Liver (tissue), 8 donors: ENCODE measurements at regions not wholly inside any gene's neighbourhood (a gene's known extent, or its start where the extent isn't known, plus 50 kb on each side); places are given as distances from the start of the nearest gene placed in this dataset.

ENCODE experiments used
- DNase-seq: peaks from one replicate; pipeline ENCODE4 v3.0.0-alpha.2; 2017; ENCODE audit warnings: low spot score
- H3K27ac ChIP-seq, 2 donors: one replicate each; pipeline ENCODE4 v1.7.0; 2013; ENCODE audit warnings: inconsistent platforms in 2 of 2, low read length in 2 of 2, control low read depth in 1 of 2, low read depth in 1 of 2, mild to moderate bottlenecking in 1 of 2
- H3K27me3 ChIP-seq, 4 donors: one replicate each; pipeline versions ENCODE4 v1.6.1 to v1.7.0; 2013; ENCODE audit warnings: low read length in 3 of 4, inconsistent platforms in 1 of 4, mild to moderate bottlenecking in 1 of 4, moderate library complexity in 1 of 4; ENCODE audit not compliant: control insufficient read depth in 4 of 4, insufficient read depth in 4 of 4
- H3K36me3 ChIP-seq, 4 donors: one replicate each; pipeline versions ENCODE4 v1.6.1 to v1.7.0; 2013; ENCODE audit warnings: low read length in 3 of 4, mild to moderate bottlenecking in 3 of 4, low read depth in 1 of 4, moderate library complexity in 1 of 4; ENCODE audit not compliant: control insufficient read depth in 4 of 4, insufficient read depth in 3 of 4
- H3K4me1 ChIP-seq, 4 donors: one replicate each; pipeline versions ENCODE4 v1.6.1 to v1.7.0; 2013; ENCODE audit warnings: low read length in 3 of 4, mild to moderate bottlenecking in 3 of 4, moderate library complexity in 1 of 4; ENCODE audit not compliant: control insufficient read depth in 4 of 4, insufficient read depth in 4 of 4
- H3K4me3 ChIP-seq, 3 donors: one replicate each; pipeline versions ENCODE4 v1.6.1 to v1.7.0; 2013; ENCODE audit warnings: low read length in 3 of 3, control low read depth in 1 of 3, low read depth in 1 of 3, mild to moderate bottlenecking in 1 of 3
- H3K9ac ChIP-seq, 2 donors: one replicate each; pipeline ENCODE4 v1.7.0; 2013; ENCODE audit warnings: low read length in 2 of 2, mild to moderate bottlenecking in 2 of 2, moderate library complexity in 2 of 2, control low read depth in 1 of 2, low read depth in 1 of 2
- H3K9me3 ChIP-seq, 4 donors: one replicate each; pipeline versions ENCODE4 v1.6.1 to v1.7.0; 2013; ENCODE audit warnings: low read length in 3 of 4; ENCODE audit not compliant: control insufficient read depth in 4 of 4
- EGR1 ChIP-seq, 2 donors: IDR thresholded peaks; 2 replicates each; pipeline ENCODE4 v1.6.1; 2016 to 2018; ENCODE audit warnings: antibody characterized with exemption in 2 of 2, low read depth in 2 of 2
- FOXA1 ChIP-seq: IDR thresholded peaks from 2 replicates; pipeline ENCODE4 v1.6.1; 2016; ENCODE audit warnings: antibody characterized with exemption
- GABPA ChIP-seq, 2 donors: IDR thresholded peaks in 1 of 2; conservative IDR thresholded peaks in 1 of 2; 2 replicates each; pipeline ENCODE4 v1.6.1; 2016; ENCODE audit warnings: antibody characterized with exemption in 2 of 2, mild to moderate bottlenecking in 1 of 2, moderate library complexity in 1 of 2
- JUND ChIP-seq, 2 donors: IDR thresholded peaks; 2 replicates each; pipeline ENCODE4 v1.6.1; 2016; ENCODE audit warnings: antibody characterized with exemption in 2 of 2
- NR2F2 ChIP-seq: IDR thresholded peaks from 2 replicates; pipeline ENCODE4 v1.6.1; 2016; ENCODE audit warnings: antibody characterized with exemption
- SP1 ChIP-seq: IDR thresholded peaks from 2 replicates; pipeline ENCODE4 v1.6.1; 2018; ENCODE audit warnings: antibody characterized with exemption, mild to moderate bottlenecking
- WGBS: extraction: QIAGEN DNeasy Blood & Tissue Kit; methylation state at CpG from one replicate; pipeline ENCODE4 v1.1.7; 2013; 5-methylcytosine and 5-hydroxymethylcytosine counted together
- TF ChIP-seq, protein P1 (sequence below): IDR thresholded peaks from 2 replicates; pipeline ENCODE4 v1.6.1; 2016; ENCODE audit warnings: antibody characterized with exemption
- TF ChIP-seq, protein P2 (sequence below): IDR thresholded peaks from 2 replicates; pipeline ENCODE4 v1.6.1; 2016; ENCODE audit warnings: antibody characterized with exemption
- TF ChIP-seq, protein P3 (sequence below): IDR thresholded peaks from 2 replicates; pipeline ENCODE4 v1.6.1; 2016; ENCODE audit warnings: antibody characterized with exemption, mild to moderate bottlenecking
- TF ChIP-seq, protein P4 (sequence below): fragments of 150-350 bp; IDR thresholded peaks from 2 replicates; pipeline ENCODE4 v1.5.1; 2017; ENCODE audit warnings: improper control_type of control experiment, low read depth, low read length; ENCODE audit not compliant: missing input control
- donor health status: healthy.
- donor health status: healthy.
- donor health status: healthy.
- donor health status: healthy.
- donor health status: healthy.

DNA sequence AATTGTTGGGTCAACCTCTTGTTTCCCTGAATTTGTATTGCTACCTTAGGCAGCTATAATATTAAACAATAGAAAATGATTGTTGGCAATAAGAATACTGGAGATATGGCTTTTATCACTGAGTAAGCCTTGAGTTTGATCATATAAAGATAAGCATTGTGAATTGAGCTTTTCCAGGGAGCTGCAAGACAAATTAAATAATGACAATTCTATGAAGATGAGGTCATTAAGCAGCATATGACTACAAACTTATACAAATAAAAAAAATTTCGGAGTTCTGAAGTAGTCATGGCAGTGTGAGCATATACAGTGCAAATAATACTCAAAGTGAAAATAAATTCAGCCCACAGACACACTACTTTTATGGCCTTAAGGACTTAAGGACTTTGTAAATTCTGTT lies 161.1 kb upstream of the ANO5 start:
- DNase-seq, result no peak
- H3K36me3 ChIP-seq, result no peaks in the 10 kb centered on the region
- TF ChIP-seq SP1, result no peak
- TF ChIP-seq, protein P1, sequence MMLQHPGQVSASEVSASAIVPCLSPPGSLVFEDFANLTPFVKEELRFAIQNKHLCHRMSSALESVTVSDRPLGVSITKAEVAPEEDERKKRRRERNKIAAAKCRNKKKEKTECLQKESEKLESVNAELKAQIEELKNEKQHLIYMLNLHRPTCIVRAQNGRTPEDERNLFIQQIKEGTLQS, result no peak
- no peak for TF ChIP-seq GABPA (IDR thresholded peaks at IDR 0.05 in 1 of 2, conservative IDR thresholded peaks at IDR 0.05 in 1 of 2)
- no peak for TF ChIP-seq JUND (IDR thresholded peaks at IDR 0.05)
- WGBS, result 51% methylated on average over 1 of the region's 1 CpG
- H3K9ac ChIP-seq, result no peak overlapping the region
- H3K27ac ChIP-seq, result no peak overlapping the region
- no peak overlapping the region for H3K4me3 ChIP-seq
- H3K4me1 ChIP-seq, result no peaks in the 10 kb centered on the region
- H3K27me3 ChIP-seq, result no peaks in the 10 kb centered on the region
- peaks cover 0 to 4% (median 0%) of the 10 kb centered on the region in 4 donors for H3K9me3 ChIP-seq

DNA sequence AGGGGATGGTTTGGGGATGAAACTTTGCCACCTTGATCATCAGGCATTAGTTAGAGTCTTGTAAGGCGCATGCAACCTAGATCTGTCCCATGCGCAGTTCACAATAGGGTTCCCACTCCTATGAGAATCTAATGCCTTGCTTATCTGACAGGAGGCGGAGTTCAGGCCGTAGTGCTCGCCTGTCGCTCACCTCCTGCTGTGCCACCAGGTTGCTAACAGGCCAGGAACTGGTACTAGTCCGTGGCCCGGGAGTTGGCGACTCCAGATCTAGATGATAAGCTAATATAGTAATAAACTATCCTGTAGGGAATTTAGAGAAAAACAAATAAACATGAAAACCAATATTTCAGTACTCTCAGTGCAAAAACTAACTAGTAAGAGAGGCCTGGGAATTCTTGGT lies 155.4 kb upstream of the ANO5 start:
- no peak for TF ChIP-seq EGR1 (IDR thresholded peaks at IDR 0.05; ENCODE audit: low read depth in 2 of 2)
- TF ChIP-seq JUND (IDR thresholded peaks at IDR 0.05), result no peak
- TF ChIP-seq GABPA (IDR thresholded peaks at IDR 0.05 in 1 of 2, conservative IDR thresholded peaks at IDR 0.05 in 1 of 2), result no peak
- TF ChIP-seq, protein P1, result no peak
- no peak for TF ChIP-seq FOXA1
- TF ChIP-seq, protein P2, sequence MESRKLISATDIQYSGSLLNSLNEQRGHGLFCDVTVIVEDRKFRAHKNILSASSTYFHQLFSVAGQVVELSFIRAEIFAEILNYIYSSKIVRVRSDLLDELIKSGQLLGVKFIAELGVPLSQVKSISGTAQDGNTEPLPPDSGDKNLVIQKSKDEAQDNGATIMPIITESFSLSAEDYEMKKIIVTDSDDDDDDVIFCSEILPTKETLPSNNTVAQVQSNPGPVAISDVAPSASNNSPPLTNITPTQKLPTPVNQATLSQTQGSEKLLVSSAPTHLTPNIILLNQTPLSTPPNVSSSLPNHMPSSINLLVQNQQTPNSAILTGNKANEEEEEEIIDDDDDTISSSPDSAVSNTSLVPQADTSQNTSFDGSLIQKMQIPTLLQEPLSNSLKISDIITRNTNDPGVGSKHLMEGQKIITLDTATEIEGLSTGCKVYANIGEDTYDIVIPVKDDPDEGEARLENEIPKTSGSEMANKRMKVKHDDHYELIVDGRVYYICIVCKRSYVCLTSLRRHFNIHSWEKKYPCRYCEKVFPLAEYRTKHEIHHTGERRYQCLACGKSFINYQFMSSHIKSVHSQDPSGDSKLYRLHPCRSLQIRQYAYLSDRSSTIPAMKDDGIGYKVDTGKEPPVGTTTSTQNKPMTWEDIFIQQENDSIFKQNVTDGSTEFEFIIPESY, result no peak
- TF ChIP-seq, protein P3, sequence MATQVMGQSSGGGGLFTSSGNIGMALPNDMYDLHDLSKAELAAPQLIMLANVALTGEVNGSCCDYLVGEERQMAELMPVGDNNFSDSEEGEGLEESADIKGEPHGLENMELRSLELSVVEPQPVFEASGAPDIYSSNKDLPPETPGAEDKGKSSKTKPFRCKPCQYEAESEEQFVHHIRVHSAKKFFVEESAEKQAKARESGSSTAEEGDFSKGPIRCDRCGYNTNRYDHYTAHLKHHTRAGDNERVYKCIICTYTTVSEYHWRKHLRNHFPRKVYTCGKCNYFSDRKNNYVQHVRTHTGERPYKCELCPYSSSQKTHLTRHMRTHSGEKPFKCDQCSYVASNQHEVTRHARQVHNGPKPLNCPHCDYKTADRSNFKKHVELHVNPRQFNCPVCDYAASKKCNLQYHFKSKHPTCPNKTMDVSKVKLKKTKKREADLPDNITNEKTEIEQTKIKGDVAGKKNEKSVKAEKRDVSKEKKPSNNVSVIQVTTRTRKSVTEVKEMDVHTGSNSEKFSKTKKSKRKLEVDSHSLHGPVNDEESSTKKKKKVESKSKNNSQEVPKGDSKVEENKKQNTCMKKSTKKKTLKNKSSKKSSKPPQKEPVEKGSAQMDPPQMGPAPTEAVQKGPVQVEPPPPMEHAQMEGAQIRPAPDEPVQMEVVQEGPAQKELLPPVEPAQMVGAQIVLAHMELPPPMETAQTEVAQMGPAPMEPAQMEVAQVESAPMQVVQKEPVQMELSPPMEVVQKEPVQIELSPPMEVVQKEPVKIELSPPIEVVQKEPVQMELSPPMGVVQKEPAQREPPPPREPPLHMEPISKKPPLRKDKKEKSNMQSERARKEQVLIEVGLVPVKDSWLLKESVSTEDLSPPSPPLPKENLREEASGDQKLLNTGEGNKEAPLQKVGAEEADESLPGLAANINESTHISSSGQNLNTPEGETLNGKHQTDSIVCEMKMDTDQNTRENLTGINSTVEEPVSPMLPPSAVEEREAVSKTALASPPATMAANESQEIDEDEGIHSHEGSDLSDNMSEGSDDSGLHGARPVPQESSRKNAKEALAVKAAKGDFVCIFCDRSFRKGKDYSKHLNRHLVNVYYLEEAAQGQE, result no peak
- TF ChIP-seq NR2F2, result no peak
- TF ChIP-seq, protein P4, sequence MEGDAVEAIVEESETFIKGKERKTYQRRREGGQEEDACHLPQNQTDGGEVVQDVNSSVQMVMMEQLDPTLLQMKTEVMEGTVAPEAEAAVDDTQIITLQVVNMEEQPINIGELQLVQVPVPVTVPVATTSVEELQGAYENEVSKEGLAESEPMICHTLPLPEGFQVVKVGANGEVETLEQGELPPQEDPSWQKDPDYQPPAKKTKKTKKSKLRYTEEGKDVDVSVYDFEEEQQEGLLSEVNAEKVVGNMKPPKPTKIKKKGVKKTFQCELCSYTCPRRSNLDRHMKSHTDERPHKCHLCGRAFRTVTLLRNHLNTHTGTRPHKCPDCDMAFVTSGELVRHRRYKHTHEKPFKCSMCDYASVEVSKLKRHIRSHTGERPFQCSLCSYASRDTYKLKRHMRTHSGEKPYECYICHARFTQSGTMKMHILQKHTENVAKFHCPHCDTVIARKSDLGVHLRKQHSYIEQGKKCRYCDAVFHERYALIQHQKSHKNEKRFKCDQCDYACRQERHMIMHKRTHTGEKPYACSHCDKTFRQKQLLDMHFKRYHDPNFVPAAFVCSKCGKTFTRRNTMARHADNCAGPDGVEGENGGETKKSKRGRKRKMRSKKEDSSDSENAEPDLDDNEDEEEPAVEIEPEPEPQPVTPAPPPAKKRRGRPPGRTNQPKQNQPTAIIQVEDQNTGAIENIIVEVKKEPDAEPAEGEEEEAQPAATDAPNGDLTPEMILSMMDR, result no peak
- no peak for TF ChIP-seq SP1
- Histone ChIP-seq H3K4me1 (no peaks in the 10 kb centered on the region), H3K27ac (no peak overlapping the region), H3K36me3 (no peaks in the 10 kb centered on the region), H3K27me3 (no peaks in the 10 kb centered on the region), H3K4me3 (no peak overlapping the region), H3K9ac (no peak overlapping the region), H3K9me3 (no peaks in the 10 kb centered on the region)
- DNase-seq, result no peak
- WGBS, result 71% methylated on average over 9 of the region's 9 CpGs
